Right lobe of liver (tissue), 4 donors: ENCODE measurements at regions not wholly inside any gene's neighbourhood (a gene's known extent, or its start where the extent isn't known, plus 50 kb on each side); places are given as distances from the start of the nearest gene placed in this dataset.

Experiments
- POLR2A ChIP-seq: fragments of 450-650 bp; IDR thresholded peaks from one replicate; pipeline ENCODE4 v1.6.1; 2017; ENCODE audit warnings: antibody characterized with exemption, mild to moderate bottlenecking
- TF ChIP-seq, protein P1 (sequence below), 4 donors: fragments of 200-600 bp in 3 of 4; fragments of 450-650 bp in 1 of 4; IDR thresholded peaks; one replicate each; pipeline versions ENCODE4 v1.5.1 to v1.8.0; 2016 to 2022; ENCODE audit warnings: antibody characterized with exemption in 4 of 4, mild to moderate bottlenecking in 2 of 4
- donor health status: DM: no; HTN: no; CAD: no.
- donor health status: DM: no; HTN: no; CAD: no.
- donor health status: DM: no; HTN: yes; CAD: no.

DNA sequence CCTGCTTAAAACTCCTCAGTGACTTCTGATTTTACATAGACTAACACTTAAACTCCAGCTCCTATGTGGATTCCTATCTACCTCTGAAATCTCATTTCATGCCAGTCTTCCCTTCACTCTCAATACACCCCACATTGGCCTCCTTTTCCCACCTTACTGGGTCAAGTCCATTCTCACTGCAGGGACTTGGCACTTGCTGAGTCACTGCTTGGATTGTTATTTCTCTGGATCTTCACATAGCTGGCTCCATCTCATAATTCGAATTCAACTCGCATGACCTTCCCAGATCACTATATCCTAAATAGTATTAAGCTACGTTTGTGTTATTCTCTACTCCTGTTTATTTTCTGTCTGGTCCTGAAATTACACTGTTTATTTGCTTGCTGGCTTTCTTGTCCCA, 59.6 kb upstream of the FRMD4B start:
- TF ChIP-seq, protein P1, sequence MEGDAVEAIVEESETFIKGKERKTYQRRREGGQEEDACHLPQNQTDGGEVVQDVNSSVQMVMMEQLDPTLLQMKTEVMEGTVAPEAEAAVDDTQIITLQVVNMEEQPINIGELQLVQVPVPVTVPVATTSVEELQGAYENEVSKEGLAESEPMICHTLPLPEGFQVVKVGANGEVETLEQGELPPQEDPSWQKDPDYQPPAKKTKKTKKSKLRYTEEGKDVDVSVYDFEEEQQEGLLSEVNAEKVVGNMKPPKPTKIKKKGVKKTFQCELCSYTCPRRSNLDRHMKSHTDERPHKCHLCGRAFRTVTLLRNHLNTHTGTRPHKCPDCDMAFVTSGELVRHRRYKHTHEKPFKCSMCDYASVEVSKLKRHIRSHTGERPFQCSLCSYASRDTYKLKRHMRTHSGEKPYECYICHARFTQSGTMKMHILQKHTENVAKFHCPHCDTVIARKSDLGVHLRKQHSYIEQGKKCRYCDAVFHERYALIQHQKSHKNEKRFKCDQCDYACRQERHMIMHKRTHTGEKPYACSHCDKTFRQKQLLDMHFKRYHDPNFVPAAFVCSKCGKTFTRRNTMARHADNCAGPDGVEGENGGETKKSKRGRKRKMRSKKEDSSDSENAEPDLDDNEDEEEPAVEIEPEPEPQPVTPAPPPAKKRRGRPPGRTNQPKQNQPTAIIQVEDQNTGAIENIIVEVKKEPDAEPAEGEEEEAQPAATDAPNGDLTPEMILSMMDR (IDR thresholded peaks at IDR 0.05) = no peak
- TF ChIP-seq POLR2A = no peak
